WTC11 (cell line): ENCODE measurements at regions not wholly inside any gene's neighbourhood (a gene's known extent, or its start where the extent isn't known, plus 50 kb on each side); places are given as distances from the start of the nearest gene placed in this dataset.

Source experiments
- ATAC-seq: fragments of 200-7000 bp; cut with Tn5 transposase; 2 replicates; pipeline ENCODE4 v1.10.0; 2021; ENCODE audit warnings: mild to moderate bottlenecking, moderate library complexity
- CTCF ChIA-PET: fragments of 300-600 bp; sonication (Branson Sonifier 250); formaldehyde crosslinking; loops from one replicate; lab custom pipeline; 2021; ENCODE audit warnings: antibody characterized with exemption; lab: Charles Lee
- POLR2A ChIA-PET: fragments of 350-600 bp; sonication (Branson Sonifier 250); formaldehyde crosslinking; loops from one replicate; lab custom pipeline; 2021; ENCODE audit warnings: antibody characterized with exemption; lab: Charles Lee
- DNase-seq: peaks from one replicate; pipeline ENCODE4 v3.0.0; 2021; ENCODE audit warnings: low spot score
- H3K27ac Mint-ChIP-seq: 2 replicates; pipeline ENCODE4 v1.8.0; 2021; ENCODE audit warnings: mixed read lengths
- H3K27me3 Mint-ChIP-seq: 2 replicates; pipeline ENCODE4 v1.8.0; 2021; ENCODE audit warnings: low read depth, mild to moderate bottlenecking, moderate library complexity, mixed read lengths
- H3K36me3 Mint-ChIP-seq: 2 replicates; pipeline ENCODE4 v1.8.0; 2021; ENCODE audit warnings: mixed read lengths
- H3K4me1 Mint-ChIP-seq: 2 replicates; pipeline ENCODE4 v1.8.0; 2022; ENCODE audit warnings: mixed read lengths
- H3K4me3 Mint-ChIP-seq: 2 replicates; pipeline ENCODE4 v1.8.0; 2021; ENCODE audit warnings: mild to moderate bottlenecking, moderate library complexity, mixed read lengths
- H3K9me3 Mint-ChIP-seq: 2 replicates; pipeline ENCODE4 v1.8.0; 2021; ENCODE audit warnings: mixed read lengths
- CREB1 ChIP-seq: sonication (generic); formaldehyde crosslinking; IDR thresholded peaks from 2 replicates; pipeline ENCODE4 v1.8.0; 2023; ENCODE audit warnings: mild to moderate bottlenecking, missing genetic modification reagents
- ELF4 ChIP-seq: sonication (generic); formaldehyde crosslinking; IDR thresholded peaks from 2 replicates; pipeline ENCODE4 v1.8.1; 2022; ENCODE audit warnings: low read depth, mild to moderate bottlenecking, moderate library complexity, missing genetic modification reagents
- EMX1 ChIP-seq: fragments of 250-450 bp; sonication (Bioruptor Pico); IDR thresholded peaks from 2 replicates; pipeline ENCODE4 v1.8.0; 2021; ENCODE audit warnings: mild to moderate bottlenecking
- FOXJ3 ChIP-seq: sonication (generic); formaldehyde crosslinking; IDR thresholded peaks from 2 replicates; pipeline ENCODE4 v1.9.0; 2021; ENCODE audit warnings: missing genetic modification reagents, mild to moderate bottlenecking, borderline replicate concordance
- GRHL2 ChIP-seq: fragments of 250-450 bp; sonication (Bioruptor Pico); IDR thresholded peaks from 2 replicates; pipeline ENCODE4 v1.8.0; 2022; ENCODE audit warnings: mild to moderate bottlenecking, moderate library complexity; ENCODE audit not compliant: insufficient replicate concordance, severe bottlenecking
- HMGA2 ChIP-seq: fragments of 250-450 bp; sonication (Bioruptor Pico); IDR thresholded peaks from 2 replicates; pipeline ENCODE4 v1.4.0; 2021; ENCODE audit warnings: mild to moderate bottlenecking, moderate library complexity
- HMGXB4 ChIP-seq: sonication (generic); formaldehyde crosslinking; IDR thresholded peaks from 2 replicates; pipeline ENCODE4 v1.8.1; 2023; ENCODE audit warnings: mild to moderate bottlenecking, moderate library complexity, missing genetic modification reagents
- NFE2L1 ChIP-seq: sonication (generic); formaldehyde crosslinking; IDR thresholded peaks from 2 replicates; pipeline ENCODE4 v1.8.1; 2023; ENCODE audit warnings: missing genetic modification reagents
- PREB ChIP-seq: sonication (generic); formaldehyde crosslinking; IDR thresholded peaks from 2 replicates; pipeline ENCODE4 v1.8.1; 2022; ENCODE audit warnings: mild to moderate bottlenecking, missing genetic modification reagents, moderate library complexity, borderline replicate concordance
- SMAD4 ChIP-seq: sonication (generic); formaldehyde crosslinking; IDR thresholded peaks from 2 replicates; pipeline ENCODE4 v1.8.0; 2022; ENCODE audit warnings: mild to moderate bottlenecking, missing genetic modification reagents
- SP1 ChIP-seq: sonication (generic); formaldehyde crosslinking; conservative IDR thresholded peaks from 2 replicates; pipeline ENCODE4 v1.8.1; 2022; ENCODE audit warnings: missing genetic modification reagents
- TEAD4 ChIP-seq: sonication (generic); formaldehyde crosslinking; IDR thresholded peaks from 2 replicates; pipeline ENCODE4 v1.8.0; 2022; ENCODE audit warnings: mild to moderate bottlenecking, missing genetic modification reagents
- ZBTB43 ChIP-seq: sonication (generic); formaldehyde crosslinking; IDR thresholded peaks from 2 replicates; pipeline ENCODE4 v1.8.1; 2023; ENCODE audit warnings: mild to moderate bottlenecking, missing genetic modification reagents
- ZNF263 ChIP-seq: sonication (generic); formaldehyde crosslinking; IDR thresholded peaks from 2 replicates; pipeline ENCODE4 v1.8.1; 2022; ENCODE audit warnings: low read depth, mild to moderate bottlenecking, moderate library complexity, missing genetic modification reagents
- TF ChIP-seq, protein P1 (sequence below): sonication (generic); formaldehyde crosslinking; IDR thresholded peaks from 2 replicates; pipeline ENCODE4 v1.8.1; 2022; ENCODE audit warnings: low read depth, missing genetic modification reagents, borderline replicate concordance
- TF ChIP-seq, protein P2 (sequence below): sonication (generic); formaldehyde crosslinking; conservative IDR thresholded peaks from 2 replicates; pipeline ENCODE4 v1.8.1; 2022; ENCODE audit warnings: mild to moderate bottlenecking, missing genetic modification reagents
- TF ChIP-seq, protein P3 (sequence below): sonication (generic); formaldehyde crosslinking; IDR thresholded peaks from 2 replicates; pipeline ENCODE4 v1.8.1; 2023; ENCODE audit warnings: mild to moderate bottlenecking, missing genetic modification reagents, moderate library complexity

GRCh38 chr21:15206514-15206913, 141.7 kb upstream of the NRIP1 start:
- TF ChIP-seq FOXJ3 = no peak
- H3K4me1 Mint-ChIP-seq = peaks cover 3% of the 10 kb centered on the region; the same call in 1 of the 2 replicates
- ATAC-seq (no peak), DNase-seq (no peak)
- no peaks in the 10 kb centered on the region for H3K36me3 Mint-ChIP-seq
- no peaks in the 10 kb centered on the region for H3K9me3 Mint-ChIP-seq
- ChIA-PET CTCF (no interaction called here), POLR2A (no interaction called here)
- H3K4me3 Mint-ChIP-seq = no peak overlapping the region
- no peak overlapping the region for H3K27ac Mint-ChIP-seq
- H3K27me3 Mint-ChIP-seq = no peaks in the 10 kb centered on the region

DNA sequence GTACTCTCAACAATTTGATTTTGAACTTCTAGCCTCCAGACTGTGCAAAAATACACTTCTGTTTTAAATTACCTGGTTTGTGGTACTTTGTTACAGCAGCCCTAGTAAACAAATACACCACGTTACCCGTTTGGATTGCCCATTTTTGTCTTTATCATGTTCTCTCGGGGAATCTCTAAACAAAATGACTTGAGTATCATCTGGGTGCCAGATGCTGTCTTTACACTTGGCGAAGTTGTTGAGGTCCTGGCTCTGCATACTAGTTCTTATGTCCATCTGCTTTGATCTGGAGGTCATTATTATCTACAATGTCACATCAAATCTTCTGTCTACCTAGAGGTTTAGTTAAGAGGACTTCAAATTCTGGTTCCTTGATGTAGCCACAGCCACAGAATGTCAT, 142.4 kb upstream of the NRIP1 start:
- no peak for ATAC-seq
- peaks cover 5% of the 10 kb centered on the region for H3K4me1 Mint-ChIP-seq

GRCh38 chr21:15207635-15208370, 143.0 kb upstream of the NRIP1 start:
- ChIA-PET POLR2A (no interaction called here), CTCF (no interaction called here)
- no peak for DNase-seq
- H3K27me3 Mint-ChIP-seq = no peaks in the 10 kb centered on the region
- H3K4me1 Mint-ChIP-seq = peaks cover 5% of the 10 kb centered on the region
- H3K4me3 Mint-ChIP-seq = no peak overlapping the region
- no peaks in the 10 kb centered on the region for H3K9me3 Mint-ChIP-seq
- no peak for ATAC-seq
- no peaks in the 10 kb centered on the region for H3K36me3 Mint-ChIP-seq
- H3K27ac Mint-ChIP-seq = no peak overlapping the region
- TF ChIP-seq ZBTB43 (CRISPR knock-in tag) (no peak), ELF4 (no peak), SP1 (no peak), GRHL2 (CRISPR knock-in tag) (no peak), EMX1 (CRISPR knock-in tag) (no peak), NFE2L1 (CRISPR knock-in tag) (no peak), TEAD4 (CRISPR knock-in tag) (no peak), CREB1 (CRISPR knock-in tag) (no peak)
- TF ChIP-seq, protein P1, sequence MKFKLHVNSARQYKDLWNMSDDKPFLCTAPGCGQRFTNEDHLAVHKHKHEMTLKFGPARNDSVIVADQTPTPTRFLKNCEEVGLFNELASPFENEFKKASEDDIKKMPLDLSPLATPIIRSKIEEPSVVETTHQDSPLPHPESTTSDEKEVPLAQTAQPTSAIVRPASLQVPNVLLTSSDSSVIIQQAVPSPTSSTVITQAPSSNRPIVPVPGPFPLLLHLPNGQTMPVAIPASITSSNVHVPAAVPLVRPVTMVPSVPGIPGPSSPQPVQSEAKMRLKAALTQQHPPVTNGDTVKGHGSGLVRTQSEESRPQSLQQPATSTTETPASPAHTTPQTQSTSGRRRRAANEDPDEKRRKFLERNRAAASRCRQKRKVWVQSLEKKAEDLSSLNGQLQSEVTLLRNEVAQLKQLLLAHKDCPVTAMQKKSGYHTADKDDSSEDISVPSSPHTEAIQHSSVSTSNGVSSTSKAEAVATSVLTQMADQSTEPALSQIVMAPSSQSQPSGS = no peak
- TF ChIP-seq, protein P2, sequence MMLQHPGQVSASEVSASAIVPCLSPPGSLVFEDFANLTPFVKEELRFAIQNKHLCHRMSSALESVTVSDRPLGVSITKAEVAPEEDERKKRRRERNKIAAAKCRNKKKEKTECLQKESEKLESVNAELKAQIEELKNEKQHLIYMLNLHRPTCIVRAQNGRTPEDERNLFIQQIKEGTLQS (CRISPR knock-in tag) = no peak

More for the DNA sequence above, 142.4 kb upstream of the NRIP1 start:
- POLR2A ChIA-PET = no interaction called here
- TF ChIP-seq SMAD4 (CRISPR knock-in tag) (no peak), HMGA2 (CRISPR knock-in tag) (no peak), ZNF263 (no peak), PREB (CRISPR knock-in tag) (no peak), TEAD4 (CRISPR knock-in tag) (no peak), HMGXB4 (CRISPR knock-in tag) (no peak), GRHL2 (CRISPR knock-in tag) (no peak)
- TF ChIP-seq, protein P3, sequence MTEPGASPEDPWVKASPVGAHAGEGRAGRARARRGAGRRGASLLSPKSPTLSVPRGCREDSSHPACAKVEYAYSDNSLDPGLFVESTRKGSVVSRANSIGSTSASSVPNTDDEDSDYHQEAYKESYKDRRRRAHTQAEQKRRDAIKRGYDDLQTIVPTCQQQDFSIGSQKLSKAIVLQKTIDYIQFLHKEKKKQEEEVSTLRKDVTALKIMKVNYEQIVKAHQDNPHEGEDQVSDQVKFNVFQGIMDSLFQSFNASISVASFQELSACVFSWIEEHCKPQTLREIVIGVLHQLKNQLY (CRISPR knock-in tag) = no peak
- TF ChIP-seq, all 79 proteins: peak for 0
- CTCF ChIA-PET = no interaction called here
- no peak for DNase-seq
- Mint-ChIP-seq H3K27ac (no peak overlapping the region), H3K36me3 (no peaks in the 10 kb centered on the region), H3K4me3 (no peak overlapping the region), H3K9me3 (no peaks in the 10 kb centered on the region), H3K27me3 (no peaks in the 10 kb centered on the region)
